HL-60 (cell line): ENCODE measurements at regions not wholly inside any gene's neighbourhood (a gene's known extent, or its start where the extent isn't known, plus 50 kb on each side); places are given as distances from the start of the nearest gene placed in this dataset.
"Not testable (repeated sequence)": the region's sequence is repeated elsewhere in the genome, so short reads cannot be mapped to it uniquely, and the experiment has no call there.

Experiments
- GABPA ChIP-seq: IDR thresholded peaks from 2 replicates; pipeline ENCODE4 v1.6.1; 2012; ENCODE audit warnings: low read depth
- POLR2AphosphoS5 ChIP-seq: IDR thresholded peaks from 2 replicates; pipeline ENCODE4 v1.6.1; 2012; ENCODE audit warnings: low read depth
- TF ChIP-seq, protein P1 (sequence below): IDR thresholded peaks from one replicate; pipeline ENCODE4 v1.5.1; 2011; ENCODE audit warnings: low read length, control low read depth, inconsistent platforms; ENCODE audit not compliant: insufficient read depth

DNA sequence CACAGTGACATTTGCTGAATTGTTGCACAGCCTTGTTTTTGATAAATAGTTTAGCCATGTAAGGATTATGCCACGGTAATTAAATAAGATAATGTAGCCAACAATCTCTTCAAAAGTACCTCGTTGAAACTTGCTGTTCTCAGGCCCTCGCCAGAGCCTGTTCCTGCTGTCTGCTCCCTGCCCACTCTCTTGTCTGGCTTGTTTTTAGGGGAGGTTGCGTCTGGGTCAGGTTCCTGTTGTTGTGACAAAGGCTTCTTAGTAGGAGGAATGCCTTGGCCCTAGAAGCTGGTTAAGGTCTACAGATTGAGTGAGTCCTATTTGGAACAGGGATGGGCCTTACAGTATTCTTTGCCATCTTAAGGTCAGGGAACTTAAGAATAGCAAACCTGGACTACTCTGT is 294.0 kb upstream of the NOTCH2NLA start:
- TF ChIP-seq, protein P1, sequence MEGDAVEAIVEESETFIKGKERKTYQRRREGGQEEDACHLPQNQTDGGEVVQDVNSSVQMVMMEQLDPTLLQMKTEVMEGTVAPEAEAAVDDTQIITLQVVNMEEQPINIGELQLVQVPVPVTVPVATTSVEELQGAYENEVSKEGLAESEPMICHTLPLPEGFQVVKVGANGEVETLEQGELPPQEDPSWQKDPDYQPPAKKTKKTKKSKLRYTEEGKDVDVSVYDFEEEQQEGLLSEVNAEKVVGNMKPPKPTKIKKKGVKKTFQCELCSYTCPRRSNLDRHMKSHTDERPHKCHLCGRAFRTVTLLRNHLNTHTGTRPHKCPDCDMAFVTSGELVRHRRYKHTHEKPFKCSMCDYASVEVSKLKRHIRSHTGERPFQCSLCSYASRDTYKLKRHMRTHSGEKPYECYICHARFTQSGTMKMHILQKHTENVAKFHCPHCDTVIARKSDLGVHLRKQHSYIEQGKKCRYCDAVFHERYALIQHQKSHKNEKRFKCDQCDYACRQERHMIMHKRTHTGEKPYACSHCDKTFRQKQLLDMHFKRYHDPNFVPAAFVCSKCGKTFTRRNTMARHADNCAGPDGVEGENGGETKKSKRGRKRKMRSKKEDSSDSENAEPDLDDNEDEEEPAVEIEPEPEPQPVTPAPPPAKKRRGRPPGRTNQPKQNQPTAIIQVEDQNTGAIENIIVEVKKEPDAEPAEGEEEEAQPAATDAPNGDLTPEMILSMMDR = not testable (repeated sequence)
- TF ChIP-seq GABPA, POLR2AphosphoS5: not testable (repeated sequence)
